ENCODE measurements at regions not wholly inside any gene's neighbourhood (a gene's known extent, or its start where the extent isn't known, plus 50 kb on each side); places are given as distances from the start of the nearest gene placed in this dataset.
"Not testable (repeated sequence)": the region's sequence is repeated elsewhere in the genome, so short reads cannot be mapped to it uniquely, and the experiment has no call there.

GRCh38 chr7:81430761-81431160, 339.1 kb downstream of the HGF start:
- DNase-seq = no peak

DNA sequence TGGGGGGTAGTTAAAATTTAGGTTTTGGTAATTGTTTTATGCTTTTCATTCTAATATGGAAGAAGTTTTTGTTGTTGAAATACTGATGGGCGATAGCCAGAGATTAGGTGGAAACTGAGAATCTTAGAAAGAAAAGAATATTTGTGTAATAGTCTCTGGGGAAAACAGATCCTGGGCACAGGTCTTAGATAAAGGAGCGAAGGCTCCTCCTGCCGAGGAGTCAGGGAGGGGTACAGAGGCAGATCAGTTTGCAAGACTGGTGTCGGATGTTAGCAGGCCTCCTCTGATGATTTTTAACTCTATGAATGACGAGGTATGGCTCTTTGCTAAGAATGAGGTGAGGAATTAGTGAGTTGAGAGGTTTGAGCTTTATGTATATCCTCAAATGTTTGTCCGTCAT, 339.7 kb downstream of the HGF start:
- no peak for DNase-seq

DNA sequence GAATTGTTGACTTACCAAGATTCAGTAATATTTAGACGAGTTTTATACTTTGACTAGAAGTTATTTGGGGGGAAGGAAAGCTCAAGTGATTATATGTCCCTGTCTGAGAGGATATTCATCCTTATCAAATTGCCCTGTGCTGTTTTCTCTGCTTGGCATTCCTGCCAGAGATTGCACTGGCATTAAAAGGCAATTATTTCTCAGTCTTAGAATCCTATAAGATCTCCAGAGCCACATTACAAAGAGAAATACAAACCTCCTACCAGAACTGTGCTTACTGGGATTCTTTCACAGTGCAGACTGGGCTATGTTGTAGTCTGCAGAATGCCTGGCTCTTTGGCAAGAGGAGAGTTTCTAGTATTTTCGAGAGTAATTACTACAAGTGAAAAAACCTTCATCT, 342.4 kb downstream of the HGF start:
- DNase-seq = no peak

- DNase-seq = no peak
Measured at GRCh38 chr7:81420526-81421226, 349.2 kb downstream of the HGF start.

GRCh38 chr7:81419731-81420130, 350.1 kb downstream of the HGF start:
- no peak for DNase-seq

DNA sequence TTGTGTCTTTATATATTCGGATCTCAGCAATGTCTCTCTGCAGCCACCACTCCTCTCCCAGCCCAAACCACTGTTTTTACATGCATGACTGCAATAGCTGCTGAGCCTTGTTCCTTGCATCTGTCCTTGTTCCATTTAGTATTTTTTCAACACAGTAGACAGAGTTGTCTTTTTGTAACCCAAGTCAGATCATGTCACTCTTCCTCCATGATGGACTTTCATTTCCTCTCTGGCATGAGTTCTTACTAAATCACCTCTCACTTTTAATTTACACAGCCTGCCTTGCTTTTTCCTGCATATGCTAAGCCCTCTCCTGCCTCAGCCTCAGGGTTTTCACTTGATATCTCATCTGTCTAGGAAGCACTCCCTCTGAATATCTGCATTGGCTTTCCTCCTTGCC, 353.2 kb downstream of the HGF start:
- no peak for DNase-seq

DNA sequence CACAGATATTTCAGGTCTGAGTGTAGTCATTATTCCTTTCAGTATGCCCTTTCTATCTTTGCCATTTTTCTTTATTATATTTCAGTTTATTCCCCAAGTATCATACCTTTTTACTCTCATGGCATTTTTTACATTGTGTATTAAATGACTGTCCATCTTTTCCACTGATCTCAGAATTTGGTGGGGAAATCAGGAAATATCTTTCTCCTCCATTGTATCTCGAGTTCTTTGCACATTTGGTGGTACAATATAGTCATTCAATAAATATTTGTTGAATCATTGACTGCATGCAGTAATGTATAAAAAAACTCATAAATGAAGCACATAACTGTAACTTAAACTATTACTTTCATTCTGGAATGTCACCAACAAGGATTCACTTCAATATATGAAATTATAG, 354.7 kb downstream of the HGF start:
- no peak for DNase-seq

- DNase-seq = no peak
Measured at GRCh38 chr7:81414411-81414810, 355.4 kb downstream of the HGF start.

DNA sequence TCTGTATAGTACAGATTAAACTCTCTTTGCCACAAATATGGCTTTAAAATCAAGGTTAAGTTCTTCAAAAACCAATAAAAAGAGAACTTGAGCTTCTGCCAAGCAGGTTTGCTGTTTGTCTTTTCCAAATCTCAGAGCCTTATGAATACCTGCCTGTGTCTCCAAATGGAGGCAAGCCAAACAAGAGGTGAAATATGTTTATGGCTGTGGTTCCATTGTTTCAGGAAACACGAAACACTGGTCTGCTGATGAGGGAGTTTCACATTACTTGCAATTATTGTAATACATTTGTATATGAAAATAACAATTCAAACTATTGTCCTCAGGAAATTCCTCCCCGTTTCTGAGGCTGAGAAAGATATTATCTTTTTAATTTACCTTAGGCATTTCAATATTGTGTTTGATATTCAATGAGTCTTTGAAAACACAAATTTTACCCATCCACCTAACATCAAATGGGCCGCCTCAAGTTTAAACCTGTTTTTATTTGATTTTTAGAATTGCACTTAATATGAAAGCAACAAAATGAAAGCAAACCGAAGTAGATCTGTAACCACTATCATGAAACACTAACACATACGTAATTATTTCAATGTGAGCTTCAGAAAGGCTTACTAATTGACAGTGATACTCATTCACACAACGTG, 359.3 kb downstream of the HGF start:
- DNase-seq = no peak

GRCh38 chr7:81408728-81409127, 361.1 kb downstream of the HGF start:
- DNase-seq = no peak

- no peak for DNase-seq
Measured at GRCh38 chr7:81407094-81407493, 362.8 kb downstream of the HGF start.

- no peak for DNase-seq
Measured at GRCh38 chr7:81404669-81405068, 365.2 kb downstream of the HGF start.

GRCh38 chr7:81402227-81402626, 367.6 kb downstream of the HGF start:
- no peak for DNase-seq

DNA sequence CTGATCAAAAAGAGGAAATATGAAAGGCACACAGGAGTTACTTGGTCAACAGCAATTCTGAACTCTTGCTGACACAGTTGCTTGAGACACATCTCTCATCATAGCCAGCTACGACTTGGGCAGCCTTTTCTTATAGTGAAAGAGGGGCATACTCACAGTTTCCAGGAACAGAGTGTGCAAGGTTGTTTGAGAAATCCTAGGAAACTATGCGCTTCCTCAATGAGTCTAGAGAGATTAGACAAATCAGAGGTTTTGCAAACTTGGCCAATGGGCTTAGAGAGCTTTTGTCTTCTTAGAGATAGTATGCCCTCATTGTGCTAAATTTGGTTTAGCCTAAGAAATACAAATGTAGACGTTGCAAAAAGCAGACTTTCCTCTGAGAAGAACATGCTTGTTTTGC, 370.4 kb downstream of the HGF start:
- no peak for DNase-seq

DNA sequence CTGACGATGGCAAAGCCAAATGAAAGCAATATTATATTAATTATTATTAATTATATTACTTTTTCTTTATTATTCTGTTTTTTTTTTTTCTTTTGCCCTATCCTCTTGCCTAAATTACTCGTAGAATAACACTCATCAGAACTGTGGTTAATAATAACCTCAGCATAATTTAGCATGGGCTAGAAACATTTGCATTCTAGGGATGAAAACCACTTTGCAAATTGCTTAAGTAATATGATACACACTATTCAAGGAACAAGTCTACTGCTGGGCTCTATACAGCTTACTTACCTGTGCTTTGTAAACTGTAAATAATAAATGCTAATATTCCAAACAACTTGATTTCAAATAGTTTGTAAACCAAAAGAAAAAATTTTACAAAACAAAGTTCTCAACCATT, 375.8 kb downstream of the HGF start:
- DNase-seq = no peak

DNA sequence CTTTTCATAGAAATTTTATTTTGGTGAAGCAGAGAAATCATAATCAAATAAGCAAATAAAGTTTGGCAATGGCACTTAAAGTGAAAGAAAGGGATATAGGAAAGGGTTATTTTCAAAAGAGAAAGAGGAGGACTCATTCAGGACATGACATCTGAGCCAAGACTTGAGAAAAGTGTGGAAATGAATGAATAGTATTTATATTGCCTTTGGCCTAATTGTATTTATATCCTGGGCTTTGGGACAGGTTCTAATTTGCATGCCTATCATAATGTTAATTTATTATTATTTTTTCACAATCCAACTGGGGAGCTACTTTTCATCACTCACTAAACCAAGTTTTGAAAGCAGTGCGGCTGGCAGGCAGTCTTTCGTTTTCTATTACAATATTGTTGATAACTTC, 376.8 kb downstream of the HGF start:
- DNase-seq = no peak

GRCh38 chr7:81385370-81385769, 384.5 kb downstream of the HGF start:
- no peak for DNase-seq

DNA sequence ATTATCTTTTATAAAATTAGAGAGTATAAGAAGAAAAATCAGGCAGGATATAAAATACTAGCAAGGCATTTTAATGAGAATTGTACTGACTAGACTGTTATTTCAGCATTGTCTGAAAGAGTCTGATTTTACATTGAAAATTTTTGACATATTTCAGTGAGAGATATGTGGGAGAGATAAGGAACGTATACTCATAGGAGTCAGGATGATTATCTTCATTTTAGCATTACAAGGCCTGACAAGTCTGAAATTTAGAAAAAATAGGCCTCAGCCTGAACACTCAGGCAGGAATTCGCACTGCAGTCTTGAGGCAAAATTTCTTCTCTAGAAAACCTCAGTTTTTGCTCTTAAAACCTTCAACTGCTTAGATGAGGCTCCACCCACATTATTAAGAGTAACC, 386.0 kb downstream of the HGF start:
- DNase-seq = no peak

DNA sequence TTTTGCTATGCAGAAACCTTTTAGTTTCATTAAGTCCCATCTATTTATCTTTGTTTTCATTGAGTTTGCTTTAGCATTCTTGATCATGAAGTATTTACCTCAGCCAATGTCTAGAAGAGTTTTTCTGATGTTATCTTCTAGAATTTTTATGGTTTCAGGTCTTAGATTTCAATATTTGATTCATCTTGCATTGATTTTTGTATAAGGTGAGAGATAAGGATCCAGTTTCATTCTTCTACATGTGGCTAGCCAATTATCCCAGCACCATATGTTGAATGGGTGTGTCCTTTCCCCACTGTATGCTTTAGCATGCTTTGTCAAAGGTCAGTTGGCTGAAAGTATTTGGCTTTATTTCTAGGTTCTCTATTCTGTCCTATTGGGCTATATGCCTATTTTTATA, 395.2 kb downstream of the HGF start:
- not testable (repeated sequence) for DNase-seq

GRCh38 chr7:81370822-81371221, 399.0 kb downstream of the HGF start:
- DNase-seq = no peak

DNA sequence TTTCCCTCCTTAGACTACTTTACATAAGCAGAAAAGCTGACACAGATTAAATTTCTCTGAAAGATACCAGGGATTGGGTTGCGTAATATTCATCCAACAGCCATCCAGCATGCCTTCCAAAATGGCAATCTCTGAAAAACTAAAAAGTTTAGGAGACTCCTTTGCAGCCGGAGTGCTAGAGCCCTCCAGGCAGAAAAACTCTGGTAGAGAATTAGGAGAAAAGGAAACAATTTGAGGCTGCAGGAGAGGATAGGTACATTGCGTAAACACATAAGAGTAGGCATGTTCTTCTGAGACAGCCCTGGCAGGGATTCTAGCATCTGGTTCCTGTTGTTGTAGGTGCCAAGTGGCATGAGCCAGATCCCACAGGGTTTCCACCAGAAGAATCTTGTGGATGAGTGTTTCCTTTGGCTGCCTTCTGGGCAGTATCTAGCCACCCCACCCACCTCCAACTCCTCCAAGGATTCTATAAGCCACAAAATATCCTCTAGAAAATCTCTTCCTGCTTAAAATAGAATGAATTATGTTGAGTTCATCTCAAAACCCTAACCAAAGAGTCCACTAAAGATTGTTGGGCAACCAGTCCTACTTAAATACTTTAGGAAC, 402.4 kb downstream of the HGF start:
- DNase-seq = no peak

- no peak for DNase-seq
Measured at GRCh38 chr7:81366546-81366945, 403.3 kb downstream of the HGF start.

DNA sequence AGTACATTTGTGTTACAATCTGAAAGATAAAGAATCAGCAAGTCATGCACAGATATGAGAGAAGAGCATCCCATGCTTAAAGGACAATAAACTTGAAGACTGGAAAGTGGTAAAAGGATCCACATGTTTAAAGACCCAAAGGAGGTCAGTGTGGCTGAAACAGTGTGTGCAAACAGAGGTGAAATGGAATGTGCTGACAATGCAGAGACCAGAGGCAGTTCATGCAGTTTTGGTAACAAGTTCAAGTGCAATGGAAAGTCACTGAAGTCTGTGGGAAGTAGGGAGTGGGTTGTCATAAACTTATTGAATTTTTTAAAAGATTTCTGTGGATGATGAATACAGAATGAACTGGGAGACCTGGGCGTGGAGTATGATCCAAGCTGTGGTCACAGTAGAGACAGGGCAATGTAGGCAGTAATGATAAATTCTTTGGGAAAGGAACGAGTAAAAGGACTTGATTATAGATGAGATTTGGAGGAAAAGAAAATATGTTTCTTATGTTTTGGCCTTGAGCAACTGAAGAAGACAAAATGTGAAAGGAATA, 408.0 kb downstream of the HGF start:
- no peak for DNase-seq

DNA sequence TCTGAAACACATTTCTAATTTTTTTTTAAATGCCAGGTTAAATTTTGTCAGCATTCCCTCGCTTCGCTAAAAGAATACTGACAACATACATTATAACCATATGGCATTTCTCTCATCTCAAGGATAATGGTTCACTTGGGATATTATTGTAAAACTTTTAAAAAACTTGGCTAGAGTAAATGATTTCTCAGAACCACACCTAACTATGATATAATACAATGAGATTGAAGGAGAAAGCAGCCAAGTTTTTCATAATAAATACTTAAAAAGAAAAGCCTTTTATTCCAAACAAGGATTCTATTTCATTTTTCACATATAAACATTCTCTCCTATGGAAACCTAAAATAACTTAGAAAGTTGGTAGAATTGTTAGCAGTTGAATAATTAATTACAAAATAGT, 413.9 kb downstream of the HGF start:
- no peak for DNase-seq

Data from C1 segment of cervical spinal cord (tissue), 14 donors.